Suprapubic skin (tissue), 4 donors: ENCODE measurements at regions not wholly inside any gene's neighbourhood (a gene's known extent, or its start where the extent isn't known, plus 50 kb on each side); places are given as distances from the start of the nearest gene placed in this dataset.

ENCODE experiments used
- DNase-seq, 2 donors: peaks; one replicate each; pipeline ENCODE4 v3.0.0-alpha.2; 2019; ENCODE audit warnings: low spot score in 2 of 2
- H3K27ac ChIP-seq: fragments of 200-600 bp; sonication (generic); one replicate; pipeline ENCODE4 v1.5.1; 2019
- H3K27me3 ChIP-seq: fragments of 200-600 bp; sonication (generic); one replicate; pipeline ENCODE4 v1.5.1; 2019
- H3K36me3 ChIP-seq: fragments of 200-600 bp; sonication (generic); one replicate; pipeline ENCODE4 v1.5.1; 2019
- H3K4me1 ChIP-seq: fragments of 200-600 bp; sonication (generic); one replicate; pipeline ENCODE4 v1.5.1; 2019
- H3K4me3 ChIP-seq: fragments of 200-600 bp; sonication (generic); one replicate; pipeline ENCODE4 v1.5.1; 2019; ENCODE audit warnings: mild to moderate bottlenecking
- H3K9me3 ChIP-seq: fragments of 200-600 bp; sonication (generic); one replicate; pipeline ENCODE4 v1.5.1; 2019
- EP300 ChIP-seq: sonication (generic); formaldehyde crosslinking; IDR thresholded peaks from one replicate; pipeline ENCODE4 v1.6.1; 2017; ENCODE audit warnings: antibody characterized with exemption
- POLR2A ChIP-seq, 2 donors: fragments of 450-650 bp; IDR thresholded peaks; one replicate each; pipeline ENCODE4 v1.6.1; 2017; ENCODE audit warnings: antibody characterized with exemption in 2 of 2, mild to moderate bottlenecking in 2 of 2, moderate library complexity in 2 of 2
- POLR2AphosphoS5 ChIP-seq, 3 donors: sonication (generic); formaldehyde crosslinking; IDR thresholded peaks; one replicate each; pipeline ENCODE4 v1.6.1; 2017; ENCODE audit warnings: antibody characterized with exemption in 3 of 3
- WGBS: methylation state at CpG from one replicate; pipeline ENCODE4 v1.1.5; 2018; 5-methylcytosine and 5-hydroxymethylcytosine counted together
- TF ChIP-seq, protein P1 (sequence below), 2 donors: fragments of 200-600 bp in 1 of 2; fragments of 450-650 bp in 1 of 2; sonication (generic) in 1 of 2; IDR thresholded peaks; one replicate each; pipeline ENCODE4 v1.5.1; 2016 to 2019; ENCODE audit warnings: antibody characterized with exemption in 2 of 2, mild to moderate bottlenecking in 1 of 2, moderate library complexity in 1 of 2

DNA sequence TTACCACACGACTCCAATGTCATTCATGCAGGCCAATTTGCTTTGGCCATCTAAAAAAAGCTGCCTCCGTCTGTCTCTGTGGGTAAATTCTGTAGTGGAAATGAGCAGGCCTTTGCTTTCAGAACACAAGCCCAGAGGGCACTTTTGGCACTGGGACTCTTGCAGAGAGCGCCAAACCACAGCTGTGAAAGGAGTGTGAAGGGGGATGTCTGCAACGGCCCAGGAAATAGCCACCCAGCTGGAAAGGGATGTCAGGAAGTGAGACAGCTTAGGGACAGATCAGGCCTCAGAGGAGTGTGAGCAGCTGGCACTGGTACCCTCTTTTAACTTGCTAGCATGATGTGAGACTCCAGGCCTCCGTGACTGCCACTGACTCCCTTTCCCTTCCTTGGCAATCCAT lies 152.4 kb downstream of the DKK1 start:
- H3K4me1 ChIP-seq = no peaks in the 10 kb centered on the region
- no peak overlapping the region for H3K4me3 ChIP-seq
- no peak overlapping the region for H3K27ac ChIP-seq
- no peaks in the 10 kb centered on the region for H3K36me3 ChIP-seq
- no peaks in the 10 kb centered on the region for H3K27me3 ChIP-seq
- TF ChIP-seq POLR2AphosphoS5 (IDR thresholded peaks at IDR 0.05) = no peak
- no peaks in the 10 kb centered on the region for H3K9me3 ChIP-seq
- no peak for DNase-seq
- 53% methylated on average over 5 of the region's 5 CpGs for WGBS

DNA sequence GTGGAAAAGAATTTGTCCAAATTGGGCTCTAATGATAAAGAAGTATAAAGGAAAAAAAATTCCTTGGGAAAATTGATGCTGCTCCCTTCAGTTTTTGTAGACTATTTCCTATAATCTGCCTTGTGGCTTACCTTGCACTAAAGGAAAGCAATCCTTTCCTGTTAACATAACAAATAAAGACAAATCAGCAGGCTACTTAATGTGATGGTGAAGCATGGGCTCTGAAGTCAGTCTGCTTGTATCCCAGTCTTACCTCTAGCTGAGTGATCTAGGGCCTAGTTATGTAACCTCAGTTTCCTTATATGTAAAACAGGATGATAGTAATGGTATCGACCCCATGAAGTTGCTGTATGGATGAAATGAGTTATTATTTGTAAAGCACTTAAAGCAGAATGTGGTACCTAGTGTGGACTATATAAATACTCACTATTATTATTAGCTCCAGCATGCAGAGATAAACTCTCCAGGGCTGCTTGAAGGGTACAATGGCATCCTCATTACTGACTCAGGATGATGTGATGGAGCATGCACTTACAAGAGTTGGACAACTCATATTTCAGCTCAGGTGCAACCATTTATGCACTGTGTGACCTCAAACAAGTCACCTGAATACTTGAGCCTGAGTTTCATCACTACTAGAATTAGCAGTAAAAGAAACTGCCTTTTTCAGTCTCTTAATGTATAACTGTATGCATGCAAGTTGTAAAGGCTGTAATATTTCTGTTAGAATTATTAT lies 156.1 kb downstream of the DKK1 start:
- H3K9me3 ChIP-seq = no peaks in the 10 kb centered on the region
- H3K27me3 ChIP-seq = no peaks in the 10 kb centered on the region
- H3K36me3 ChIP-seq = no peaks in the 10 kb centered on the region
- H3K4me1 ChIP-seq = no peaks in the 10 kb centered on the region
- WGBS = 87% methylated on average over 1 of the region's 1 CpG
- TF ChIP-seq, protein P1, sequence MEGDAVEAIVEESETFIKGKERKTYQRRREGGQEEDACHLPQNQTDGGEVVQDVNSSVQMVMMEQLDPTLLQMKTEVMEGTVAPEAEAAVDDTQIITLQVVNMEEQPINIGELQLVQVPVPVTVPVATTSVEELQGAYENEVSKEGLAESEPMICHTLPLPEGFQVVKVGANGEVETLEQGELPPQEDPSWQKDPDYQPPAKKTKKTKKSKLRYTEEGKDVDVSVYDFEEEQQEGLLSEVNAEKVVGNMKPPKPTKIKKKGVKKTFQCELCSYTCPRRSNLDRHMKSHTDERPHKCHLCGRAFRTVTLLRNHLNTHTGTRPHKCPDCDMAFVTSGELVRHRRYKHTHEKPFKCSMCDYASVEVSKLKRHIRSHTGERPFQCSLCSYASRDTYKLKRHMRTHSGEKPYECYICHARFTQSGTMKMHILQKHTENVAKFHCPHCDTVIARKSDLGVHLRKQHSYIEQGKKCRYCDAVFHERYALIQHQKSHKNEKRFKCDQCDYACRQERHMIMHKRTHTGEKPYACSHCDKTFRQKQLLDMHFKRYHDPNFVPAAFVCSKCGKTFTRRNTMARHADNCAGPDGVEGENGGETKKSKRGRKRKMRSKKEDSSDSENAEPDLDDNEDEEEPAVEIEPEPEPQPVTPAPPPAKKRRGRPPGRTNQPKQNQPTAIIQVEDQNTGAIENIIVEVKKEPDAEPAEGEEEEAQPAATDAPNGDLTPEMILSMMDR (IDR thresholded peaks at IDR 0.05) = no peak
- TF ChIP-seq EP300 = no peak
- TF ChIP-seq POLR2AphosphoS5 (IDR thresholded peaks at IDR 0.05) = no peak
- no peak for TF ChIP-seq POLR2A (IDR thresholded peaks at IDR 0.05)
- DNase-seq = no peak
- H3K4me3 ChIP-seq = no peak overlapping the region
- no peak overlapping the region for H3K27ac ChIP-seq

DNA sequence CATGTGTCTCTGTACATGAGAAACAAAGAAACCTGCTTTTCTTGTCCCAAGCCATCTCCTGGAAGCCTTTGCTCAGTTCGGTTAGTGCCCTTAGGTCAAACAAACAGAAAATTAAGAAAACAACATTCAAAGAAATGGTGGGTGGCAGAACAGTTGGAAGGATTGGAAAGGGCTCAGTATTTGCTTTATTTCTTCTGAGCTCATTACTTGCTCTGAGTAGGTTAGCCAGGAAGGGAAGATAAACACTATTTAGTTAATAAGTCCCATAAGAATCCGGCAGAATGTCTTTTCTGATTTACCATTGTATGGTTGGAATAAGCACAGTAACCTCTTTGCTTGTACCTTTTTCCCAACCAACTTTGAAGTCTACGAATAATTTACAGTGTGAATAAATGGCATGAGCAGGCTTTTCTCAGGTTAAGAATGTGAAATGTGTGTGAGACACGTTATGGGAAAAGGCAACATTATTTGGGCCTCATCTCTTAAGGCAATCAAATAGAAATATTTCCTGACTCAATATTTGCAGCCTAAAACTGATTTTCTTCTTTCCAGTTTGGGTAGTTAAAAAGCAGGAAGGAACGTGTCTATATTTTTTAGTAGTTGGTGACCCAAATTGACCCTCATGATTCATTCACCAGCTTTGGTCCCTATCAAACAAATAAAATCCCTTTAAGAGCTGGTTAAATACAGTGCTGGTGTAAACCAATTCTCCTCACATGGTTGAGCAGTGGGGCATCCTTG lies 158.5 kb downstream of the DKK1 start:
- Histone ChIP-seq H3K27ac (no peak overlapping the region), H3K36me3 (no peaks in the 10 kb centered on the region), H3K9me3 (no peaks in the 10 kb centered on the region), H3K4me3 (no peak overlapping the region), H3K4me1 (no peaks in the 10 kb centered on the region), H3K27me3 (no peaks in the 10 kb centered on the region)
- DNase-seq = no peak
- 68% methylated on average over 5 of the region's 5 CpGs for WGBS
- no peak for TF ChIP-seq POLR2AphosphoS5 (IDR thresholded peaks at IDR 0.05)
- TF ChIP-seq, protein P1 (IDR thresholded peaks at IDR 0.05) = no peak

DNA sequence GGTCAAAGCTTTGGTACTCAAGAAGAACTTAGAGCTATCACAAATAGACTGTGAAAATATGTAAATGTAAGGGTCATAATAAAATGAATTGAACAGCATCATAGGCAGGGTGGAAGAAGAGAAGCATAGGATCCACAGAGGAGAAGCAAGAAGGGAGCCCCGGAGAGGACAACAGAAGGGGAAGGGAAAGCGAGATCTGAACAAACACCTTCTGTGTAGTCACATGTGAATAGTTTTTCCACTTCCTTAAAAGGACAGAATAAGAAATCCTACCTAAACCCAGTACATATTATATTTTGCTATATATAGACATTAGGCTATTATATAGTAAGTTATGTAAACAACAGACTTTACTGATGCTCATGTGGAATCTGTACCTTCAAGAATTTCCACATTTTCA lies 160.2 kb downstream of the DKK1 start:
- TF ChIP-seq POLR2A (IDR thresholded peaks at IDR 0.05) (no peak), EP300 (no peak), POLR2AphosphoS5 (IDR thresholded peaks at IDR 0.05) (no peak)
- TF ChIP-seq, protein P1 (IDR thresholded peaks at IDR 0.05) = no peak
- WGBS = 86% methylated on average over 2 of the region's 2 CpGs
- H3K4me1 ChIP-seq = no peaks in the 10 kb centered on the region

DNA sequence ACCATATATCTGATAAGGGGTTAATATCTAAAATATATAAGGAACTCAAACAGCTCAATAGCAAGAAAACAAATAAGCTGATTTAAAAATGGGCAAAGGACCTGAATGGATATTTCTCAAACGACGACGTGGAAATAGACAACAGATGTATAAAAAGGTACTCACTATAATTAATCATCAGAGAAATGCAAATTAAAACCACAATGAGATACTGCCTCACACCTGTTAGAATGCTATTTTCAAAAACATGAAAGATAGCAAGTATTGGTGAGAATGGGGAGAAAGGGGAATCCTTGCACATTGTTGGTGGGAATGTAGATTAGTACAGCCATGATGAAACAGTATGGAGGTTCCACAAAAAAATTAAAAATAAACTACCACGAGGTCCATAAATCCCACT lies 163.2 kb downstream of the DKK1 start:
- DNase-seq = no peak
- Histone ChIP-seq H3K36me3 (no peaks in the 10 kb centered on the region), H3K27me3 (no peaks in the 10 kb centered on the region), H3K4me3 (no peak overlapping the region), H3K9me3 (no peaks in the 10 kb centered on the region), H3K27ac (no peak overlapping the region), H3K4me1 (no peaks in the 10 kb centered on the region)
- no peak for TF ChIP-seq EP300
- TF ChIP-seq POLR2A (IDR thresholded peaks at IDR 0.05) = no peak
- no peak for TF ChIP-seq POLR2AphosphoS5 (IDR thresholded peaks at IDR 0.05)
- TF ChIP-seq, protein P1 (IDR thresholded peaks at IDR 0.05) = no peak
- WGBS = 69% methylated on average over 4 of the region's 4 CpGs

More for the DNA sequence above, 160.2 kb downstream of the DKK1 start:
- H3K4me3 ChIP-seq = no peak overlapping the region
- no peaks in the 10 kb centered on the region for H3K27me3 ChIP-seq
- no peaks in the 10 kb centered on the region for H3K9me3 ChIP-seq
- no peaks in the 10 kb centered on the region for H3K36me3 ChIP-seq
- DNase-seq = no peak
- no peak overlapping the region for H3K27ac ChIP-seq
